Stomach (tissue), 4 donors: ENCODE measurements at regions not wholly inside any gene's neighbourhood (a gene's known extent, or its start where the extent isn't known, plus 50 kb on each side); places are given as distances from the start of the nearest gene placed in this dataset.
"Not testable (repeated sequence)": the region's sequence is repeated elsewhere in the genome, so short reads cannot be mapped to it uniquely, and the experiment has no call there.

Experiments used
- CTCF ChIP-seq, 7 experiments: fragments of 450-650 bp in 4 of 7; fragments of 200-600 bp in 3 of 7; sonication (generic) in 3 of 7; IDR thresholded peaks; one replicate each; pipeline ENCODE4 v1.5.1; 2016 to 2019; ENCODE audit warnings: antibody characterized with exemption in 7 of 7, control low read depth in 2 of 7, mild to moderate bottlenecking in 1 of 7
- EP300 ChIP-seq: sonication (generic); formaldehyde crosslinking; IDR thresholded peaks from one replicate; pipeline ENCODE4 v1.6.1; 2017; ENCODE audit warnings: antibody characterized with exemption
- POLR2A ChIP-seq, 4 donors: fragments of 450-650 bp; IDR thresholded peaks; one replicate each; pipeline ENCODE4 v1.6.1; 2016; ENCODE audit warnings: antibody characterized with exemption in 4 of 4, control low read depth in 2 of 4, mild to moderate bottlenecking in 1 of 4, moderate library complexity in 1 of 4
- POLR2AphosphoS5 ChIP-seq, 3 donors: sonication (generic); formaldehyde crosslinking; IDR thresholded peaks; one replicate each; pipeline ENCODE4 v1.6.1; 2016; ENCODE audit warnings: antibody characterized with exemption in 3 of 3

- not testable (repeated sequence) for TF ChIP-seq CTCF (IDR thresholded peaks at IDR 0.05); POLR2A (IDR thresholded peaks at IDR 0.05); POLR2AphosphoS5 (IDR thresholded peaks at IDR 0.05); EP300
Measured at GRCh38 chr15:20065508-20065907, 476.1 kb downstream of the GOLGA6L6 start.
